ENCODE measurements at regions not wholly inside any gene's neighbourhood (a gene's known extent, or its start where the extent isn't known, plus 50 kb on each side); places are given as distances from the start of the nearest gene placed in this dataset.
"Not testable (repeated sequence)": the region's sequence is repeated elsewhere in the genome, so short reads cannot be mapped to it uniquely, and the experiment has no call there.

DNA sequence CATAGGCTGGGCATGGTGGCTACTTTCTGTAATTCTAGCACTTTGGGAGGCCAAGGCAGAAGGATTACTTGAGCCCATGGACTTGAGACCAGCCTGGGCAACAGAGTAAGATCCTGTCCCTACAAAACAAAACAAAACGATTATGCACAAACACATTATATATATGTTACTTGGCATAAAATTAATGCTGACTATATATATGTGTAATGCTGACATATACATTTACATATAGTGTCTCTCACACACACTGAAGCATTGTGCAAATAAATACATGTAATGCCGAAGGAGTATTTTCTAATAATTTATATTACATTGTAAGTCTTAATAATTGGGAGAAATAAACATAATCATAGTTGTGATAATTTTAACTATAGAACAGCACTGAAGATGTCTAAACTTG, 621.8 kb upstream of the ZNF722 start:
- no peak overlapping the region for H2AK5ac ChIP-seq (ENCODE audit: low read depth, low read length)
- in situ Hi-C loops (cut with MboI; ENCODE audit: low sequenced_read_pairs): no loop called here
- no peak overlapping the region for H3K27ac ChIP-seq (ENCODE audit: insufficient read depth, low read length)
- H3K36me3 ChIP-seq (ENCODE audit: control insufficient read depth, insufficient read depth, low read length): no peaks in the 10 kb centered on the region
- no peaks in the 10 kb centered on the region for H3K79me1 ChIP-seq (ENCODE audit: low read depth in 1 of 2, low read length in 2 of 2)
- H3K4ac ChIP-seq (ENCODE audit: low read depth, low read length): no peak overlapping the region
- H3K9me1 ChIP-seq (ENCODE audit: insufficient read depth, low read length): no peaks in the 10 kb centered on the region
- no peak overlapping the region for H4K5ac ChIP-seq (ENCODE audit: low read depth, low read length)
- WGBS, 2 experiments (ENCODE audit: extremely low coverage in 2 of 2, insufficient read length in 1 of 2): no CpG with 5 or more reads among the region's 2 CpGs
- no peak overlapping the region for H2BK20ac ChIP-seq (ENCODE audit: low read depth, low read length)
- no peak overlapping the region for H2BK15ac ChIP-seq (ENCODE audit: low read depth, low read length)
- no peak overlapping the region for H3K18ac ChIP-seq (ENCODE audit: low read depth, low read length)
- no peak overlapping the region for H4K8ac ChIP-seq (ENCODE audit: low read depth in 2 of 2, low read length in 2 of 2)
- DNase-seq: no peak
- H3K9ac ChIP-seq (ENCODE audit: low read depth, low read length): no peak overlapping the region
- no peak overlapping the region for H2BK5ac ChIP-seq (ENCODE audit: low read depth, low read length, poor library complexity, severe bottlenecking)
- no peak overlapping the region for H3K4me3 ChIP-seq (ENCODE audit: insufficient read depth, low read depth, low read length)
- H3K23ac ChIP-seq (ENCODE audit: low read depth, low read length): no peak overlapping the region
- dilution Hi-C loops (cut with HindIII; ENCODE audit: low sequenced_read_pairs, unreplicated experiment): no loop called here
- no peaks in the 10 kb centered on the region for H3K27me3 ChIP-seq (ENCODE audit: control insufficient read depth, insufficient read depth, low read length)
- no peak overlapping the region for H3K4me2 ChIP-seq (ENCODE audit: low read depth, low read length)
- no peak overlapping the region for H4K91ac ChIP-seq (ENCODE audit: insufficient read depth, low read depth, low read length)
- CTCF ChIA-PET: no interaction called here
- peaks cover 6% of the 10 kb centered on the region; the same call in 1 of the 2 replicates for H3K9me3 ChIP-seq (ENCODE audit: control insufficient read depth, insufficient read depth, low read length)
- POLR2A ChIA-PET (ENCODE audit: unreplicated experiment): no interaction called here
- no peaks in the 10 kb centered on the region for H4K20me1 ChIP-seq (ENCODE audit: insufficient read depth, low read length)
- no peak overlapping the region for H2AK9ac ChIP-seq (replicated peaks; ENCODE audit: low read depth, low read length, poor library complexity)
- TF ChIP-seq RFX5 (IDR thresholded peaks at IDR 0.05; ENCODE audit: low read depth, low read length) (no peak), MAFK (IDR thresholded peaks at IDR 0.05; ENCODE audit: low read depth, low read length) (peak; percentile 59)
- intact Hi-C loops (cut with micrococcal nuclease): no loop called here
- no peak for ATAC-seq (ENCODE audit: low read depth)
- no peak overlapping the region for H2BK120ac ChIP-seq (ENCODE audit: low read depth, low read length)
- H3K14ac ChIP-seq (replicated peaks; ENCODE audit: low read depth, low read length): no peak overlapping the region
- no peak overlapping the region for H3K56ac ChIP-seq (ENCODE audit: extremely low read depth, insufficient read depth, low read length)
- no peaks in the 10 kb centered on the region for H3K4me1 ChIP-seq (ENCODE audit: control insufficient read depth, insufficient read depth, low read length)
- BruUV-seq (replicated peaks): no TSS peak
- no peak overlapping the region for H2AFZ ChIP-seq (replicated peaks; ENCODE audit: low read length, poor library complexity)

DNA sequence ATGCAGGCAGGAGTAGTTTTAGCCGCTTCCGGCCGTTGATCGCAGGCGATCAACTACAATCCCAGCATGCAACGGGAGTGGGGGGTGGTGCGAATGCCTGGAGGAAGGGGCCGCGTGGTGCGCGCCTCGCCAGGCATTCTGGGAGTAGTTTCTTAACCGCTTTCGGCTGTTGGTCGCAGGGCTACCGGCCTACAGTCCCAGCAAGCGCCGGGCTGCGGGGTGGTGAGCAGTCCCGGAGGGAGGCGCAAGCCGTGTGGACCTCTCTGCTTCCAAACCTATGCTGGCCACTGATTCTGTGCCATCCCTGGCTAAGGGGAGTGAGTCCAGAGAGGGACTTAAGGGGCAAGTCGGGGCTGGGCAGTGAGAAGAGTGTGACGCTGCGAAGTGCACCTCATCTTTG, 604.5 kb upstream of the ZNF722 start:
- H2BK20ac ChIP-seq (ENCODE audit: low read depth, low read length); H3K4ac ChIP-seq (ENCODE audit: low read depth, low read length); BruUV-seq (replicated peaks); H3K9me3 ChIP-seq (ENCODE audit: control insufficient read depth, insufficient read depth, low read length); dilution Hi-C loops (cut with HindIII; ENCODE audit: low sequenced_read_pairs, unreplicated experiment); POLR2A ChIA-PET (ENCODE audit: unreplicated experiment); H3K27ac ChIP-seq (ENCODE audit: insufficient read depth, low read length); intact Hi-C loops (cut with micrococcal nuclease); CTCF ChIA-PET; H3K23ac ChIP-seq (ENCODE audit: low read depth, low read length); H3K9me1 ChIP-seq (ENCODE audit: insufficient read depth, low read length); H4K8ac ChIP-seq (ENCODE audit: low read depth in 2 of 2, low read length in 2 of 2); H3K36me3 ChIP-seq (ENCODE audit: control insufficient read depth, insufficient read depth, low read length); ATAC-seq (ENCODE audit: low read depth); H3K79me1 ChIP-seq (ENCODE audit: low read depth in 1 of 2, low read length in 2 of 2); H2BK15ac ChIP-seq (ENCODE audit: low read depth, low read length); H3K27me3 ChIP-seq (ENCODE audit: control insufficient read depth, insufficient read depth, low read length); H3K14ac ChIP-seq (replicated peaks; ENCODE audit: low read depth, low read length); H4K20me1 ChIP-seq (ENCODE audit: insufficient read depth, low read length); H4K5ac ChIP-seq (ENCODE audit: low read depth, low read length); H3K18ac ChIP-seq (ENCODE audit: low read depth, low read length); H2BK5ac ChIP-seq (ENCODE audit: low read depth, low read length, poor library complexity, severe bottlenecking); H2BK120ac ChIP-seq (ENCODE audit: low read depth, low read length); H3K4me3 ChIP-seq (ENCODE audit: insufficient read depth, low read depth, low read length); H2AK9ac ChIP-seq (replicated peaks; ENCODE audit: low read depth, low read length, poor library complexity); H4K91ac ChIP-seq (ENCODE audit: insufficient read depth, low read depth, low read length); H3K4me2 ChIP-seq (ENCODE audit: low read depth, low read length); H3K56ac ChIP-seq (ENCODE audit: extremely low read depth, insufficient read depth, low read length); H2AK5ac ChIP-seq (ENCODE audit: low read depth, low read length); H3K4me1 ChIP-seq (ENCODE audit: control insufficient read depth, insufficient read depth, low read length); DNase-seq; H2AFZ ChIP-seq (replicated peaks; ENCODE audit: low read length, poor library complexity); H3K9ac ChIP-seq (ENCODE audit: low read depth, low read length); in situ Hi-C loops (cut with MboI; ENCODE audit: low sequenced_read_pairs): not testable (repeated sequence)
- no CpG with 5 or more reads among the region's 25 CpGs for WGBS, 2 experiments (ENCODE audit: extremely low coverage in 2 of 2, insufficient read length in 1 of 2)
